ENCODE measurements at regions not wholly inside any gene's neighbourhood (a gene's known extent, or its start where the extent isn't known, plus 50 kb on each side); places are given as distances from the start of the nearest gene placed in this dataset.

DNA sequence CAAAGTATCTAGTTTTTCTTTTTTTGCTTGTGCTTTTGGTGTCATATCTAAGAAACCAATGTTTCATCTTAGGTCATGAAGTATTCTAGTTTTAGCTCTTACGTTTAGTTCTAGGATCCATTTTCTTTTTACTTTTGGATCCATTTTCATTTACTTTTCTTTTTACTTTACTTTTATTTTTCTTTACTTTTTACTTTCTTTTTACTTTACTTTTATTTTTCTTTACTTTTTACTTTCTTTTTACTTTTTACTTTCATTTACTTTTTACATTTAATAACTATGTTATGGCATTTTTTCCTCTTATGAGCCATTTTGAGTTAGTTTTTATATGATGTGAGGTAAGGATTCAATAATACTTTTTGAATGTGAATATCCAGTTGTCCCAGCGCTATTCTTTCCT lies 213.4 kb downstream of the ZFP36L2 start:
- ChIA-PET CTCF (no interaction called here), POLR2A (ENCODE audit: low non-redundant PET) (no interaction called here)
- no peak for DNase-seq (ENCODE audit: low spot score)
- Histone ChIP-seq H3K27ac (ENCODE audit: low read depth, low read length, poor library complexity, severe bottlenecking) (no peak overlapping the region), H3K4me3 (ENCODE audit: low read depth, low read length, poor library complexity, severe bottlenecking) (no peak overlapping the region), H3K36me3 (ENCODE audit: insufficient read depth, low read length, poor library complexity, severe bottlenecking) (no peaks in the 10 kb centered on the region), H3K4me1 (ENCODE audit: insufficient read depth, low read length, poor library complexity, severe bottlenecking) (no peaks in the 10 kb centered on the region), H3K9me3 (ENCODE audit: low read depth, low read length, poor library complexity, severe bottlenecking) (no peaks in the 10 kb centered on the region), H3K27me3 (replicated peaks; ENCODE audit: insufficient read depth, low read depth, low read length, poor library complexity) (no peaks in the 10 kb centered on the region)
- BruUV-seq (replicated peaks): no TSS peak
- intact Hi-C loops (cut with micrococcal nuclease; ENCODE audit: unreplicated experiment): no loop called here
- TF ChIP-seq, protein P1, sequence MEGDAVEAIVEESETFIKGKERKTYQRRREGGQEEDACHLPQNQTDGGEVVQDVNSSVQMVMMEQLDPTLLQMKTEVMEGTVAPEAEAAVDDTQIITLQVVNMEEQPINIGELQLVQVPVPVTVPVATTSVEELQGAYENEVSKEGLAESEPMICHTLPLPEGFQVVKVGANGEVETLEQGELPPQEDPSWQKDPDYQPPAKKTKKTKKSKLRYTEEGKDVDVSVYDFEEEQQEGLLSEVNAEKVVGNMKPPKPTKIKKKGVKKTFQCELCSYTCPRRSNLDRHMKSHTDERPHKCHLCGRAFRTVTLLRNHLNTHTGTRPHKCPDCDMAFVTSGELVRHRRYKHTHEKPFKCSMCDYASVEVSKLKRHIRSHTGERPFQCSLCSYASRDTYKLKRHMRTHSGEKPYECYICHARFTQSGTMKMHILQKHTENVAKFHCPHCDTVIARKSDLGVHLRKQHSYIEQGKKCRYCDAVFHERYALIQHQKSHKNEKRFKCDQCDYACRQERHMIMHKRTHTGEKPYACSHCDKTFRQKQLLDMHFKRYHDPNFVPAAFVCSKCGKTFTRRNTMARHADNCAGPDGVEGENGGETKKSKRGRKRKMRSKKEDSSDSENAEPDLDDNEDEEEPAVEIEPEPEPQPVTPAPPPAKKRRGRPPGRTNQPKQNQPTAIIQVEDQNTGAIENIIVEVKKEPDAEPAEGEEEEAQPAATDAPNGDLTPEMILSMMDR (conservative IDR thresholded peaks at IDR 0.05; ENCODE audit: low read depth, low read length): no peak
- no peak for TF ChIP-seq EZH2 (IDR thresholded peaks at IDR 0.05; ENCODE audit: borderline replicate concordance, low read depth, low read length, poor library complexity, severe bottlenecking)

GRCh38 chr2:43011158-43011491 lies 215.3 kb downstream of the ZFP36L2 start:
- BruUV-seq (replicated peaks): no TSS peak
- H3K27me3 ChIP-seq (replicated peaks; ENCODE audit: insufficient read depth, low read depth, low read length, poor library complexity): no peaks in the 10 kb centered on the region
- ChIA-PET POLR2A (ENCODE audit: low non-redundant PET) (interaction anchor here (0.5 kb wide), 1 partner anchor 345 kb away, joined by 3 read pairs; no protein-coding TSS in a partner anchor), CTCF (no interaction called here)
- DNase-seq (ENCODE audit: low spot score): no peak
- no peak for TF ChIP-seq EZH2 (IDR thresholded peaks at IDR 0.05; ENCODE audit: borderline replicate concordance, low read depth, low read length, poor library complexity, severe bottlenecking)
- TF ChIP-seq, protein P1 (conservative IDR thresholded peaks at IDR 0.05; ENCODE audit: low read depth, low read length): no peak
- H3K9me3 ChIP-seq (ENCODE audit: low read depth, low read length, poor library complexity, severe bottlenecking): no peaks in the 10 kb centered on the region
- no peak overlapping the region for H3K27ac ChIP-seq (ENCODE audit: low read depth, low read length, poor library complexity, severe bottlenecking)
- H3K4me1 ChIP-seq (ENCODE audit: insufficient read depth, low read length, poor library complexity, severe bottlenecking): no peaks in the 10 kb centered on the region
- intact Hi-C loops (cut with micrococcal nuclease; ENCODE audit: unreplicated experiment): no loop called here
- no peak overlapping the region for H3K4me3 ChIP-seq (ENCODE audit: low read depth, low read length, poor library complexity, severe bottlenecking)
- no peaks in the 10 kb centered on the region for H3K36me3 ChIP-seq (ENCODE audit: insufficient read depth, low read length, poor library complexity, severe bottlenecking)

DNA sequence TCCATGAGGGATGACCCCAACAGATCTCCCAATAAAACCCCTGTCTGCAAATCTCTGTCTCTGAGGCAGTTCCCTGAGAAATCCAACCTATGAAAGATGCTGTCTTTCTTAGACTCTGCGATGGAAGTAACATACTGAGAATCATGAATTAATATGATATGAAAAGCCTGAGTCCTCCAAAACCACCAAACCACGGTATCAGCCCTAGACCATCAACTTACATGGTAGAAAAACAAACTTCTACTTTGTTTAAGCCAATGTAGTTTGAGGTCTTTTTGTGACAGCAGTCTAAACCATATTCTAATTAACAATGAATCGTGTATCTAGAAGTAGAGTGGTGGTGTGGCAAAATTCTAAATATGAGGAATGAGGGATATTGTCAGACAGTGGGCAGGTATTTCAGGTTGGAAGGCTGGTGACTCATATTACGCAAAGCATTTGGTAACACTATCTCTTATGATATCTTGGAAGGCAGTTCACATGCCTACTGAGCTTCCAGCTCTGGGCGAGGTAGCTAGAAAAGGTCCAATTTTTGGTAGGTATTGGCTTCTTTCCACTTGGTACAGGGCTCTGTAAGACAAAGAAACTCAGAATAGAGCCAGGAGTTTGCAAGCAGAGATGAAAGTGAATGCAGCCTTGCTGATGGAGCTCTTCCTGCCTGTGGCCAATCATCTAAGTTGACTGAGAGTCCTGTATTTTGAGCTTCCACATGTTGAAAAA lies 215.8 kb downstream of the ZFP36L2 start:
- Histone ChIP-seq H3K9me3 (ENCODE audit: low read depth, low read length, poor library complexity, severe bottlenecking) (no peaks in the 10 kb centered on the region), H3K4me3 (ENCODE audit: low read depth, low read length, poor library complexity, severe bottlenecking) (no peak overlapping the region), H3K27ac (ENCODE audit: low read depth, low read length, poor library complexity, severe bottlenecking) (no peak overlapping the region), H3K36me3 (ENCODE audit: insufficient read depth, low read length, poor library complexity, severe bottlenecking) (no peaks in the 10 kb centered on the region), H3K4me1 (ENCODE audit: insufficient read depth, low read length, poor library complexity, severe bottlenecking) (no peaks in the 10 kb centered on the region), H3K27me3 (replicated peaks; ENCODE audit: insufficient read depth, low read depth, low read length, poor library complexity) (no peaks in the 10 kb centered on the region)
- intact Hi-C loops (cut with micrococcal nuclease; ENCODE audit: unreplicated experiment): no loop called here
- TF ChIP-seq, protein P1 (conservative IDR thresholded peaks at IDR 0.05; ENCODE audit: low read depth, low read length): no peak
- no peak for TF ChIP-seq EZH2 (IDR thresholded peaks at IDR 0.05; ENCODE audit: borderline replicate concordance, low read depth, low read length, poor library complexity, severe bottlenecking)
- ChIA-PET POLR2A (ENCODE audit: low non-redundant PET) (no interaction called here), CTCF (interaction anchor here (0.6 kb wide), 1 partner anchor 444 kb away, joined by 3 read pairs; no protein-coding TSS in a partner anchor)
- no TSS peak for BruUV-seq (replicated peaks)
- DNase-seq (ENCODE audit: low spot score): no peak
